ENCODE measurements at regions not wholly inside any gene's neighbourhood (a gene's known extent, or its start where the extent isn't known, plus 50 kb on each side); places are given as distances from the start of the nearest gene placed in this dataset.

GRCh38 chr1:70571191-70571590, 160.1 kb downstream of the CTH start:
- BruUV-seq (replicated peaks): no TSS peak
- FAIRE-seq: no peak
- no peak for DNase-seq (ENCODE audit: low read depth, low spot score)
- Histone ChIP-seq H3K9me3 (replicated peaks; ENCODE audit: control insufficient read depth, insufficient read depth, low read length) (no peaks in the 10 kb centered on the region), H2AFZ (ENCODE audit: control insufficient read depth, low read depth, low read length) (no peak overlapping the region), H3K9ac (ENCODE audit: control insufficient read depth, insufficient read depth, low read length) (no peak overlapping the region), H3K4me2 (ENCODE audit: control insufficient read depth, insufficient read depth) (no peak overlapping the region), H3K4me3 (no peak overlapping the region), H4K20me1 (ENCODE audit: control insufficient read depth, insufficient read depth) (no peaks in the 10 kb centered on the region), H3K27me3 (replicated peaks in 1 of 2; ENCODE audit: control insufficient read depth in 2 of 2, insufficient read depth in 2 of 2, low read length in 1 of 2) (0 out of 4 replicates have a peak, but pooled peaks cover 0 to 1% of the 10 kb centered on the region in 2 experiments), H3K36me3 (ENCODE audit: control insufficient read depth in 2 of 2, insufficient read depth in 2 of 2, low read length in 1 of 2) (no peaks in the 10 kb centered on the region), H3K4me1 (ENCODE audit: control insufficient read depth, insufficient read depth, low read length) (no peaks in the 10 kb centered on the region), H3K27ac (ENCODE audit: control insufficient read depth, insufficient read depth) (no peak overlapping the region), H3K79me2 (ENCODE audit: control insufficient read depth, insufficient read depth, low read length) (no peaks in the 10 kb centered on the region)
- intact Hi-C loops (cut with micrococcal nuclease; ENCODE audit: unreplicated experiment) (no loop called here), in situ Hi-C loops (cut with MboI) (no loop called here)
- ATAC-seq: no peak
- ChIA-PET POLR2A (no interaction called here), RAD21 (ENCODE audit: unreplicated experiment) (no interaction called here), SMC1A (ENCODE audit: uncharacterized antibody, unreplicated experiment) (interaction anchor here (1.0 kb wide), 1 partner anchor 147 kb away, joined by 3 read pairs; no protein-coding TSS in a partner anchor), CTCF (no interaction called here)
- TF ChIP-seq PBX3 (IDR thresholded peaks at IDR 0.05; ENCODE audit: insufficient replicate concordance, low read depth, low read length) (no peak), NR2C2 (IDR thresholded peaks at IDR 0.05; ENCODE audit: borderline replicate concordance, control insufficient read depth, insufficient read length, low read depth) (no peak), ZBTB40 (IDR thresholded peaks at IDR 0.05; ENCODE audit: borderline replicate concordance) (no peak), E2F8 (IDR thresholded peaks at IDR 0.05; ENCODE audit: low read depth, partially characterized antibody) (no peak), SRF (IDR thresholded peaks at IDR 0.05; ENCODE audit: low read depth in 2 of 2, low read length in 2 of 2) (no peak), ZNF384 (IDR thresholded peaks at IDR 0.05; ENCODE audit: borderline replicate concordance, low read depth, low read length) (no peak), ZNF622 (IDR thresholded peaks at IDR 0.05) (no peak), IRF4 (IDR thresholded peaks at IDR 0.05; ENCODE audit: low read depth, low read length) (no peak)
- TF ChIP-seq, protein P1, sequence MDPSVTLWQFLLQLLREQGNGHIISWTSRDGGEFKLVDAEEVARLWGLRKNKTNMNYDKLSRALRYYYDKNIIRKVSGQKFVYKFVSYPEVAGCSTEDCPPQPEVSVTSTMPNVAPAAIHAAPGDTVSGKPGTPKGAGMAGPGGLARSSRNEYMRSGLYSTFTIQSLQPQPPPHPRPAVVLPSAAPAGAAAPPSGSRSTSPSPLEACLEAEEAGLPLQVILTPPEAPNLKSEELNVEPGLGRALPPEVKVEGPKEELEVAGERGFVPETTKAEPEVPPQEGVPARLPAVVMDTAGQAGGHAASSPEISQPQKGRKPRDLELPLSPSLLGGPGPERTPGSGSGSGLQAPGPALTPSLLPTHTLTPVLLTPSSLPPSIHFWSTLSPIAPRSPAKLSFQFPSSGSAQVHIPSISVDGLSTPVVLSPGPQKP (IDR thresholded peaks at IDR 0.05; ENCODE audit: low read depth, low read length): no peak
- TF ChIP-seq, protein P2, sequence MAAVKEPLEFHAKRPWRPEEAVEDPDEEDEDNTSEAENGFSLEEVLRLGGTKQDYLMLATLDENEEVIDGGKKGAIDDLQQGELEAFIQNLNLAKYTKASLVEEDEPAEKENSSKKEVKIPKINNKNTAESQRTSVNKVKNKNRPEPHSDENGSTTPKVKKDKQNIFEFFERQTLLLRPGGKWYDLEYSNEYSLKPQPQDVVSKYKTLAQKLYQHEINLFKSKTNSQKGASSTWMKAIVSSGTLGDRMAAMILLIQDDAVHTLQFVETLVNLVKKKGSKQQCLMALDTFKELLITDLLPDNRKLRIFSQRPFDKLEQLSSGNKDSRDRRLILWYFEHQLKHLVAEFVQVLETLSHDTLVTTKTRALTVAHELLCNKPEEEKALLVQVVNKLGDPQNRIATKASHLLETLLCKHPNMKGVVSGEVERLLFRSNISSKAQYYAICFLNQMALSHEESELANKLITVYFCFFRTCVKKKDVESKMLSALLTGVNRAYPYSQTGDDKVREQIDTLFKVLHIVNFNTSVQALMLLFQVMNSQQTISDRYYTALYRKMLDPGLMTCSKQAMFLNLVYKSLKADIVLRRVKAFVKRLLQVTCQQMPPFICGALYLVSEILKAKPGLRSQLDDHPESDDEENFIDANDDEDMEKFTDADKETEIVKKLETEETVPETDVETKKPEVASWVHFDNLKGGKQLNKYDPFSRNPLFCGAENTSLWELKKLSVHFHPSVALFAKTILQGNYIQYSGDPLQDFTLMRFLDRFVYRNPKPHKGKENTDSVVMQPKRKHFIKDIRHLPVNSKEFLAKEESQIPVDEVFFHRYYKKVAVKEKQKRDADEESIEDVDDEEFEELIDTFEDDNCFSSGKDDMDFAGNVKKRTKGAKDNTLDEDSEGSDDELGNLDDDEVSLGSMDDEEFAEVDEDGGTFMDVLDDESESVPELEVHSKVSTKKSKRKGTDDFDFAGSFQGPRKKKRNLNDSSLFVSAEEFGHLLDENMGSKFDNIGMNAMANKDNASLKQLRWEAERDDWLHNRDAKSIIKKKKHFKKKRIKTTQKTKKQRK (IDR thresholded peaks at IDR 0.05; ENCODE audit: low read depth, low read length): no peak

All from GM12878 (cell line).